OCI-LY3 (cell line): ENCODE measurements at regions not wholly inside any gene's neighbourhood (a gene's known extent, or its start where the extent isn't known, plus 50 kb on each side); places are given as distances from the start of the nearest gene placed in this dataset.

ENCODE experiments used
- CTCF ChIP-seq: fragments of 200-600, 300-600 bp; sonication (generic); IDR thresholded peaks from 2 replicates; pipeline ENCODE4 v1.5.1; 2014; ENCODE audit warnings: antibody characterized with exemption, low read length, low read depth
- EZH2phosphoT487 ChIP-seq: fragments of 200-600 bp; shearing (Covaris generic); IDR thresholded peaks from 2 replicates; pipeline ENCODE4 v1.6.1; 2018; ENCODE audit warnings: antibody characterized with exemption, mixed run types, low read depth

GRCh38 chr11:81104051-81104450, 1629.6 kb downstream of the FAM181B start:
- TF ChIP-seq CTCF: no peak
- TF ChIP-seq EZH2phosphoT487: no peak
